Stomach (tissue), 4 donors: ENCODE measurements at regions not wholly inside any gene's neighbourhood (a gene's known extent, or its start where the extent isn't known, plus 50 kb on each side); places are given as distances from the start of the nearest gene placed in this dataset.

ENCODE experiments used
- POLR2A ChIP-seq, 4 donors: fragments of 450-650 bp; IDR thresholded peaks; one replicate each; pipeline ENCODE4 v1.6.1; 2016; ENCODE audit warnings: antibody characterized with exemption in 4 of 4, control low read depth in 2 of 4, mild to moderate bottlenecking in 1 of 4, moderate library complexity in 1 of 4
- TF ChIP-seq, protein P1 (sequence below), 7 experiments: fragments of 450-650 bp in 4 of 7; fragments of 200-600 bp in 3 of 7; sonication (generic) in 3 of 7; IDR thresholded peaks; one replicate each; pipeline ENCODE4 v1.5.1; 2016 to 2019; ENCODE audit warnings: antibody characterized with exemption in 7 of 7, control low read depth in 2 of 7, mild to moderate bottlenecking in 1 of 7

DNA sequence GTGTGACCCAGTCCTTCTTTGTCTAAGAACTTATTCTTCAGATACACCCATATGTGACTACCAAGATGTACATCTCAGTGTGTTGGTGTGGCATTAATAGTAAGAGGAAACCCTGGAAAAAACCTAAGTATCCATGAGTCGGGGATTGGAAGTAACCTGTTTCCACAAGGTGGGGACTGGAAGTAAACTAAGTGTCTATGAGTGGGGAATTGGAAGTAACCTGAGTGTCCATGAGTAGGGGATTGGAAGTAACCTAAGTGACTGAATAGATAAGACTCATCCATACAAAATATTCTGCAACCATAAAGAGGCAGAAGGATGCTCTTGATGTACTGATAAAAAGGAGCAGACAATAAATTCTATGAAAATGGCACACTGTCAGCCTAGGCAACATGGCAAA lies 184.7 kb downstream of the PHETA1 start:
- TF ChIP-seq POLR2A (IDR thresholded peaks at IDR 0.05) = no peak
- TF ChIP-seq, protein P1, sequence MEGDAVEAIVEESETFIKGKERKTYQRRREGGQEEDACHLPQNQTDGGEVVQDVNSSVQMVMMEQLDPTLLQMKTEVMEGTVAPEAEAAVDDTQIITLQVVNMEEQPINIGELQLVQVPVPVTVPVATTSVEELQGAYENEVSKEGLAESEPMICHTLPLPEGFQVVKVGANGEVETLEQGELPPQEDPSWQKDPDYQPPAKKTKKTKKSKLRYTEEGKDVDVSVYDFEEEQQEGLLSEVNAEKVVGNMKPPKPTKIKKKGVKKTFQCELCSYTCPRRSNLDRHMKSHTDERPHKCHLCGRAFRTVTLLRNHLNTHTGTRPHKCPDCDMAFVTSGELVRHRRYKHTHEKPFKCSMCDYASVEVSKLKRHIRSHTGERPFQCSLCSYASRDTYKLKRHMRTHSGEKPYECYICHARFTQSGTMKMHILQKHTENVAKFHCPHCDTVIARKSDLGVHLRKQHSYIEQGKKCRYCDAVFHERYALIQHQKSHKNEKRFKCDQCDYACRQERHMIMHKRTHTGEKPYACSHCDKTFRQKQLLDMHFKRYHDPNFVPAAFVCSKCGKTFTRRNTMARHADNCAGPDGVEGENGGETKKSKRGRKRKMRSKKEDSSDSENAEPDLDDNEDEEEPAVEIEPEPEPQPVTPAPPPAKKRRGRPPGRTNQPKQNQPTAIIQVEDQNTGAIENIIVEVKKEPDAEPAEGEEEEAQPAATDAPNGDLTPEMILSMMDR (IDR thresholded peaks at IDR 0.05) = no peak
